ENCODE measurements at regions not wholly inside any gene's neighbourhood (a gene's known extent, or its start where the extent isn't known, plus 50 kb on each side); places are given as distances from the start of the nearest gene placed in this dataset.

DNA sequence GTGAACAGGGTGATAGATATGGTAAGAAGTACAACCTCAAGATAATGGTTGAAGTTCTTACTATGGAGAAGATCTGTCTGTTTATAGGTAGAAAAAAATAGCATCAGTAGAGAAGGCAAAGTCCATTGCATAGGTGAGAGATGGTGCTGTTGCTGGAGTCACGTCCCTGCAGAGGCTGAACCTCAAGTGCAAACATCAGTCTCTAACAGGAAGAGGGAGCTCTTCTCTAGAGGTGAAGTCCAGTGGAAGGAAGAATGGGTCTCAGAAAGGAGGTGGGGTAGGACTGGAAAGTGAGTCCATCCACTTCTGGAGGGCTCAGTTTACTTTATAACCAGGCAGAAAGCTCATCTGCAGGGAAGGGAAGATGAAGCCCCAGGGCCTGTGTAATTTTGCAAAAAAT lies 337.7 kb downstream of the MEIS1 start:
- TF ChIP-seq CTCF (conservative IDR thresholded peaks at IDR 0.05): no peak
- TF ChIP-seq EZH2 (IDR thresholded peaks at IDR 0.05; ENCODE audit: low read depth): no peak
